BJ (cell line): ENCODE measurements at regions not wholly inside any gene's neighbourhood (a gene's known extent, or its start where the extent isn't known, plus 50 kb on each side); places are given as distances from the start of the nearest gene placed in this dataset.

Experiments
- CTCF ChIA-PET: fragments of 350-600 bp; formaldehyde crosslinking; extraction: SDS; loops from one replicate; lab custom pipeline; 2021; ENCODE audit warnings: antibody characterized with exemption, inconsistent platforms; lab: Yijun Ruan, JAX
- POLR2A ChIA-PET: fragments of 300-600 bp; sonication (Branson Sonifier 250); formaldehyde crosslinking; extraction: SDS; loops from one replicate; lab custom pipeline; 2021; ENCODE audit warnings: antibody characterized with exemption; lab: Charles Lee
- DNase-seq: peaks from one replicate; pipeline ENCODE4 v3.0.0-alpha.2; 2011; ENCODE audit warnings: low read depth
- H3K27me3 ChIP-seq: 2 replicates; pipeline ENCODE4 v1.6.0; 2011; ENCODE audit warnings: low read length; ENCODE audit not compliant: control insufficient read depth, insufficient read depth
- H3K36me3 ChIP-seq: 2 replicates; pipeline ENCODE4 v1.5.1; 2011; ENCODE audit warnings: low read length; ENCODE audit not compliant: control insufficient read depth, insufficient read depth
- H3K4me3 ChIP-seq: 2 replicates; pipeline ENCODE4 v1.5.1; 2011; ENCODE audit warnings: low read depth, mild to moderate bottlenecking, control low read depth, low read length
- TF ChIP-seq, protein P1 (sequence below): IDR thresholded peaks from 2 replicates; pipeline ENCODE4 v1.5.1; 2011; ENCODE audit warnings: low read depth, mild to moderate bottlenecking, control low read depth, inconsistent platforms, low read length, moderate library complexity; ENCODE audit not compliant: insufficient read depth

GRCh38 chr9:30670805-30671562 is 1713.5 kb upstream of the ACO1 start:
- POLR2A ChIA-PET, result no interaction called here
- H3K27me3 ChIP-seq, result no peaks in the 10 kb centered on the region
- H3K4me3 ChIP-seq, result no peak overlapping the region
- DNase-seq, result no peak
- CTCF ChIA-PET, result no interaction called here
- TF ChIP-seq, protein P1, sequence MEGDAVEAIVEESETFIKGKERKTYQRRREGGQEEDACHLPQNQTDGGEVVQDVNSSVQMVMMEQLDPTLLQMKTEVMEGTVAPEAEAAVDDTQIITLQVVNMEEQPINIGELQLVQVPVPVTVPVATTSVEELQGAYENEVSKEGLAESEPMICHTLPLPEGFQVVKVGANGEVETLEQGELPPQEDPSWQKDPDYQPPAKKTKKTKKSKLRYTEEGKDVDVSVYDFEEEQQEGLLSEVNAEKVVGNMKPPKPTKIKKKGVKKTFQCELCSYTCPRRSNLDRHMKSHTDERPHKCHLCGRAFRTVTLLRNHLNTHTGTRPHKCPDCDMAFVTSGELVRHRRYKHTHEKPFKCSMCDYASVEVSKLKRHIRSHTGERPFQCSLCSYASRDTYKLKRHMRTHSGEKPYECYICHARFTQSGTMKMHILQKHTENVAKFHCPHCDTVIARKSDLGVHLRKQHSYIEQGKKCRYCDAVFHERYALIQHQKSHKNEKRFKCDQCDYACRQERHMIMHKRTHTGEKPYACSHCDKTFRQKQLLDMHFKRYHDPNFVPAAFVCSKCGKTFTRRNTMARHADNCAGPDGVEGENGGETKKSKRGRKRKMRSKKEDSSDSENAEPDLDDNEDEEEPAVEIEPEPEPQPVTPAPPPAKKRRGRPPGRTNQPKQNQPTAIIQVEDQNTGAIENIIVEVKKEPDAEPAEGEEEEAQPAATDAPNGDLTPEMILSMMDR, result no peak
- H3K36me3 ChIP-seq, result no peaks in the 10 kb centered on the region

DNA sequence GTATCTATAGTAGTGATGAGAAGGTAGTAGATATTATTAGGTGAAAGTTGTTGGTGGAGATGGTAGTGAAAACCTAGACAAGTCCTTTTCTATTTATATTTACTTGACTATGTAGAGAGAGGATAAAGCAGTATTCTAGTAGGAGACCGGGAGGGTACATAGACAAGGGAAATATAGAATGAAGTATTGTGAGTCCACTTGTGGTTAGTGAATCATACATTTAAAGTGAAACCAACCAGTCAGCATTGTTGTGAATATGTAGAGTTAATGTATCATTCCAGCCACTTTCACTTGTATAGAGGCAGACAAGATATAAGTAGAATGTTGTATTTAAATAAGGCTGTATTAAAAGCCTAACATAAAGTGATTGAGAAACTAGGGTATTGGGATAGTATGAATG is 1711.3 kb upstream of the ACO1 start:
- TF ChIP-seq, protein P1, result no peak
- DNase-seq, result no peak
- Histone ChIP-seq H3K4me3 (no peak overlapping the region), H3K27me3 (no peaks in the 10 kb centered on the region), H3K36me3 (no peaks in the 10 kb centered on the region)
- ChIA-PET CTCF (no interaction called here), POLR2A (no interaction called here)

- H3K27me3 ChIP-seq, result no peaks in the 10 kb centered on the region
- no peak overlapping the region for H3K4me3 ChIP-seq
- DNase-seq, result no peak
- TF ChIP-seq, protein P1, result no peak
- ChIA-PET CTCF (no interaction called here), POLR2A (no interaction called here)
- no peaks in the 10 kb centered on the region for H3K36me3 ChIP-seq
Measured at GRCh38 chr9:30676651-30677050, 1707.8 kb upstream of the ACO1 start.

GRCh38 chr9:30677221-30677620 is 1707.2 kb upstream of the ACO1 start:
- POLR2A ChIA-PET, result no interaction called here
- TF ChIP-seq, protein P1, result no peak
- no peak for DNase-seq
- H3K4me3 ChIP-seq, result no peak overlapping the region
- CTCF ChIA-PET, result no interaction called here
- no peaks in the 10 kb centered on the region for H3K36me3 ChIP-seq
- no peaks in the 10 kb centered on the region for H3K27me3 ChIP-seq

DNA sequence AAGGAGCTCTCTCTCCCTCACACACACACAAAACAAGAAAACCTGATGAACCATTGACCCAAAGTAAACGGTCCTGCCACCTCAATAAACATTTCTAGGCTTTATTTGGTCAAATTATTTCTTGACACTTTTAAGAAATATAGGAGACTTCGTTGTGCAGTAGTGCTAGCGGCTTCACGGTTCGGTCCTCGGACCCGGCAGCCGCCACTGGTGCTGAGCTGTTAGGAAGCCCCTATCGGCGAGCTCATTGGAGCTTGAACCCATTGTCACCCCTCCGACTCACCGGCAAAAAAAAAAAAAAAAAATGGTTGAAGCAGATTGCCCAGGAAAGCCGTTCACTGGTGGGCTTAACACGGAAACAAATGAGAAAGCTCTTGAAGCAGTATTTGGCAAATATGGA is 1695.6 kb upstream of the ACO1 start:
- no peak for DNase-seq
- CTCF ChIA-PET, result interaction anchor here (0.6 kb wide), 1 partner anchor 695 kb away, joined by 3 read pairs; no protein-coding TSS in a partner anchor
- POLR2A ChIA-PET, result no interaction called here
- H3K4me3 ChIP-seq, result no peak overlapping the region
- TF ChIP-seq, protein P1, result no peak
- no peaks in the 10 kb centered on the region for H3K36me3 ChIP-seq
- H3K27me3 ChIP-seq, result no peaks in the 10 kb centered on the region
